Astrocyte (in vitro differentiated cells and primary cell): ENCODE measurements at regions not wholly inside any gene's neighbourhood (a gene's known extent, or its start where the extent isn't known, plus 50 kb on each side); places are given as distances from the start of the nearest gene placed in this dataset.

Source experiments
- DNase-seq: peaks from one replicate; pipeline ENCODE4 v3.0.0-alpha.2; 2010; ENCODE audit warnings: low read depth
- FAIRE-seq: peaks from 2 replicates; lab custom pipeline; 2011; peaks lifted over from hg19 to GRCh38; lab: Jason Lieb, UNC
- H2AFZ ChIP-seq: 2 replicates; pipeline ENCODE4 v1.6.0; 2012; ENCODE audit warnings: low read depth, low read length, inconsistent platforms
- H3K27ac ChIP-seq: 2 replicates; pipeline ENCODE4 v1.5.1; 2011; ENCODE audit warnings: low read depth, low read length, inconsistent platforms
- H3K27me3 ChIP-seq: 2 replicates; pipeline ENCODE4 v1.6.0; 2011; ENCODE audit warnings: low read length, inconsistent platforms; ENCODE audit not compliant: insufficient read depth
- H3K36me3 ChIP-seq: 2 replicates; pipeline ENCODE4 v1.5.1; 2011; ENCODE audit warnings: low read length, inconsistent platforms; ENCODE audit not compliant: insufficient read depth
- H3K4me1 ChIP-seq: 2 replicates; pipeline ENCODE4 v1.5.1; 2011; ENCODE audit warnings: low read length, inconsistent platforms; ENCODE audit not compliant: insufficient read depth
- H3K4me2 ChIP-seq: 2 replicates; pipeline ENCODE4 v1.6.0; 2012; ENCODE audit warnings: low read length, inconsistent platforms
- H3K4me3 ChIP-seq: 2 replicates; pipeline ENCODE4 v1.5.1; 2011; ENCODE audit warnings: low read depth, mild to moderate bottlenecking, low read length, inconsistent platforms; ENCODE audit not compliant: insufficient read depth
- H3K79me2 ChIP-seq: 2 replicates; pipeline ENCODE4 v1.6.0; 2012; ENCODE audit warnings: mild to moderate bottlenecking, low read length, inconsistent platforms; ENCODE audit not compliant: insufficient read depth
- H3K9ac ChIP-seq: 2 replicates; pipeline ENCODE4 v1.6.0; 2012; ENCODE audit warnings: mild to moderate bottlenecking, low read length, inconsistent platforms
- H3K9me3 ChIP-seq: 2 replicates; pipeline ENCODE4 v1.5.1; 2012; ENCODE audit warnings: low read depth, mild to moderate bottlenecking, low read length, inconsistent platforms; ENCODE audit not compliant: insufficient read depth
- H4K20me1 ChIP-seq: 2 replicates; pipeline ENCODE4 v1.6.0; 2012; ENCODE audit warnings: low read length, inconsistent platforms; ENCODE audit not compliant: insufficient read depth
- H3K27ac Mint-ChIP-seq: one replicate; pipeline ENCODE4 v1.8.0; 2021; ENCODE audit warnings: mild to moderate bottlenecking, mixed read lengths; ENCODE audit not compliant: unreplicated experiment
- H3K27me3 Mint-ChIP-seq: one replicate; pipeline ENCODE4 v1.8.0; 2021; ENCODE audit warnings: low read depth, mixed read lengths; ENCODE audit not compliant: unreplicated experiment
- H3K36me3 Mint-ChIP-seq: one replicate; pipeline ENCODE4 v1.8.0; 2021; ENCODE audit warnings: low read depth, mixed read lengths; ENCODE audit not compliant: unreplicated experiment
- H3K4me1 Mint-ChIP-seq: one replicate; pipeline ENCODE4 v1.8.0; 2021; ENCODE audit warnings: low read depth, mixed read lengths; ENCODE audit not compliant: unreplicated experiment
- H3K4me3 Mint-ChIP-seq: one replicate; pipeline ENCODE4 v1.8.0; 2021; ENCODE audit warnings: mild to moderate bottlenecking, moderate library complexity, mixed read lengths; ENCODE audit not compliant: unreplicated experiment
- H3K9me3 Mint-ChIP-seq: one replicate; pipeline ENCODE4 v1.8.0; 2021; ENCODE audit warnings: mild to moderate bottlenecking, mixed read lengths; ENCODE audit not compliant: unreplicated experiment
- EZH2 ChIP-seq: IDR thresholded peaks from 2 replicates; pipeline ENCODE4 v1.6.1; 2012; ENCODE audit warnings: mild to moderate bottlenecking, low read length, inconsistent platforms; ENCODE audit not compliant: insufficient read depth
- TF ChIP-seq, protein P1 (sequence below): IDR thresholded peaks from 2 replicates; pipeline ENCODE4 v1.5.1; 2011; ENCODE audit warnings: low read depth, mild to moderate bottlenecking, inconsistent platforms, low read length, moderate library complexity; ENCODE audit not compliant: insufficient read depth

DNA sequence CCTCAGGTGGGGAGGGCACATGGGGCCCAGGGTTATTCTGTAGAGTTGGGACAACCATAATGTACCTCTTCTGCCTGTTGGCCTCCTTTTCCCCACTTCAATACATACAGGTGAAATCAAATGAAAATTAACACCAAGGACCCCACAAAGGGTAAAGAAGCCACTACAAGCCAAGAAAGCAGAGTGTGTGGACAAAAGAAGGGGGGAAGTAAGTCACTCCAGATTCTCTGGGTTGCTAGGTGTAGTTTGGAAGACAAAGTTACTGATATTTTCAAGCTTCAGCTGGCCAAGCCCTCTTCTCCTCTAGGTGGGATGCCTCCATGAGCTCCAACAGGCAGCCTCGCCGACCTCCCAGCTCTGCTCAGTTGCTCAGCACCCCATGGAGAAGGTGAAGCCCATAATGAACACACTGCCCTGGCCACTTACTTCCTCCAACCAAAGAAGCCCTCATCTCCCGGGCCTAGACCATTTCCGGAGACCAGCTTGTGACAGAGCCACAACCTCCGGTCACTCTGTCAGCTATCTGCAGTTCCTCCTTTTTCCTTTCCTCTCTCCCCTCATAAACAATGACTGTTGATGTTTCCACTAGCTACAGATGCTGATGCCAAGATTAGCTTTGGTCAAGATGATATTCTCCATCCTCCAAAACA lies 66.8 kb upstream of the MED4 start:
- Histone ChIP-seq H3K79me2 (no peaks in the 10 kb centered on the region), H3K4me2 (no peak overlapping the region)
- no peaks in the 10 kb centered on the region for H3K36me3 Mint-ChIP-seq

DNA sequence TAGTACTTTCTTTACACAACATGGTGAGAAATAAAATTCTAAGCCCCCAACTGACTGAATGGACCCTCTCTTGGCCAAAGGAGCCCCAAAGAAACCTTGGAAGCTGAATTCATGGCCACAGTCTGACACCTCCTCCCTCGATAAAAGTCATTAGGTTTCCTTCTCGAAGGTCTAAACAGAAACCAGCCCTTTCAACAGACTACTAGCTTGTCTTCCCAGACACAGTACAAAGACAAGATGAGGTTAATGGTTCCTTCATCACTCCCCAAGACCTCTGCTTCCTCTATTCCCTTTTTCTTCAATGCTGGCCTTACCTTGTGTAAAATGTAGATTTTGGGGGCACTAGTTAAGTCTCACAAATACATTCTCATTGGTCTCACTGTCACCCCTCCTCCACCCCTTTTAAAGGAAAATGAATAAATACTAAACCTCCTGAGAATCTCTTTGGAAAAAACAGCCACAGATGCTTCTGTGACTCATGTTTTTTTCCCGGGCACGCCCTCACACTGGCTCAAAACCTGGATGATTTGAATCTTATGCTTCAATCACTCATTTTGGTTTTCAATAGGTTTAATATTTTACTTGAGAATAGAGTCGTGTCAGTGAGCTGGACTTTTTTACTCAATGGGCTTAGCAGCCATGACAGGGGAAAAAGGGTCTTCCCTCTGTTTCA lies 65.8 kb upstream of the MED4 start:
- peaks cover 27% of the 10 kb centered on the region for H3K4me1 ChIP-seq
- H3K9ac ChIP-seq = no peak overlapping the region
- TF ChIP-seq EZH2 = no peak
- TF ChIP-seq, protein P1, sequence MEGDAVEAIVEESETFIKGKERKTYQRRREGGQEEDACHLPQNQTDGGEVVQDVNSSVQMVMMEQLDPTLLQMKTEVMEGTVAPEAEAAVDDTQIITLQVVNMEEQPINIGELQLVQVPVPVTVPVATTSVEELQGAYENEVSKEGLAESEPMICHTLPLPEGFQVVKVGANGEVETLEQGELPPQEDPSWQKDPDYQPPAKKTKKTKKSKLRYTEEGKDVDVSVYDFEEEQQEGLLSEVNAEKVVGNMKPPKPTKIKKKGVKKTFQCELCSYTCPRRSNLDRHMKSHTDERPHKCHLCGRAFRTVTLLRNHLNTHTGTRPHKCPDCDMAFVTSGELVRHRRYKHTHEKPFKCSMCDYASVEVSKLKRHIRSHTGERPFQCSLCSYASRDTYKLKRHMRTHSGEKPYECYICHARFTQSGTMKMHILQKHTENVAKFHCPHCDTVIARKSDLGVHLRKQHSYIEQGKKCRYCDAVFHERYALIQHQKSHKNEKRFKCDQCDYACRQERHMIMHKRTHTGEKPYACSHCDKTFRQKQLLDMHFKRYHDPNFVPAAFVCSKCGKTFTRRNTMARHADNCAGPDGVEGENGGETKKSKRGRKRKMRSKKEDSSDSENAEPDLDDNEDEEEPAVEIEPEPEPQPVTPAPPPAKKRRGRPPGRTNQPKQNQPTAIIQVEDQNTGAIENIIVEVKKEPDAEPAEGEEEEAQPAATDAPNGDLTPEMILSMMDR = no peak
- H3K4me3 ChIP-seq = no peak overlapping the region
- H3K27ac ChIP-seq = no peak overlapping the region
- no peaks in the 10 kb centered on the region for H3K36me3 ChIP-seq
- H4K20me1 ChIP-seq = no peaks in the 10 kb centered on the region
- Mint-ChIP-seq H3K27me3 (no peaks in the 10 kb centered on the region), H3K9me3 (no peaks in the 10 kb centered on the region), H3K27ac (peak overlapping the region; percentile 55), H3K36me3 (no peaks in the 10 kb centered on the region), H3K4me1 (peaks cover 25% of the 10 kb centered on the region), H3K4me3 (no peak overlapping the region)
- DNase-seq = peak; percentile 42
- H2AFZ ChIP-seq = peak overlapping the region; percentile 36
- FAIRE-seq = no peak
- no peaks in the 10 kb centered on the region for H3K27me3 ChIP-seq
- no peaks in the 10 kb centered on the region for H3K9me3 ChIP-seq
- H3K79me2 ChIP-seq = no peaks in the 10 kb centered on the region
- H3K4me2 ChIP-seq = peak overlapping the region; percentile 47

More for the DNA sequence above, 66.8 kb upstream of the MED4 start:
- H3K27ac ChIP-seq = no peak overlapping the region
- H3K4me1 ChIP-seq = peaks cover 19% of the 10 kb centered on the region
- TF ChIP-seq, protein P1 = no peak
- TF ChIP-seq EZH2 = no peak
- Mint-ChIP-seq H3K27ac (no peak overlapping the region), H3K9me3 (no peaks in the 10 kb centered on the region), H3K4me1 (peaks cover 25% of the 10 kb centered on the region), H3K4me3 (no peak overlapping the region), H3K27me3 (no peaks in the 10 kb centered on the region)
- no peak overlapping the region for H3K9ac ChIP-seq
- peak overlapping the region; percentile 1 for H2AFZ ChIP-seq
- no peaks in the 10 kb centered on the region for H3K9me3 ChIP-seq
- no peak overlapping the region for H3K4me3 ChIP-seq
- DNase-seq (no peak), FAIRE-seq (no peak)
- H4K20me1 ChIP-seq = no peaks in the 10 kb centered on the region
- H3K36me3 ChIP-seq = no peaks in the 10 kb centered on the region
- no peaks in the 10 kb centered on the region for H3K27me3 ChIP-seq

DNA sequence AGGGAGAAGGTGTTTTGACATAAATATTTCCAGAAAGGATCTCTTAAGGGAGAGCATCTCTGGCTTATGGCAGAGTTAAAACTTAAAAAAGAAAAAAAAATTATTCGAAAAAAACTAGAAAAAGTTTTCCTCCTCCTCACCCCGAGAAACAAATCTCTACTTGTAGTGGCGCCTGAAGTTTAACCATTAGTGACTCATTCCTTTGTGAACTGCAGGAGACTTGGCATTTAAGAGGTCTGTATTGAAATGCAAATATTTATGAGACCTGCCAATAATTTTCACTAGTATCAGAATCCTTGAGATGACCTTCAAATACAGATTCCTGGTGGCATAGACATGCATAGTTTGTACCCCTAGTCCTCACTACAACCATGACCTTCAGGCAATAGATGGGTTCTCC lies 64.9 kb upstream of the MED4 start:
- Mint-ChIP-seq H3K9me3 (no peaks in the 10 kb centered on the region), H3K27ac (no peak overlapping the region), H3K36me3 (no peaks in the 10 kb centered on the region), H3K4me3 (no peak overlapping the region), H3K27me3 (no peaks in the 10 kb centered on the region), H3K4me1 (peaks cover 28% of the 10 kb centered on the region)
- Histone ChIP-seq H3K27me3 (no peaks in the 10 kb centered on the region), H3K4me1 (peaks cover 30% of the 10 kb centered on the region), H3K79me2 (no peaks in the 10 kb centered on the region), H2AFZ (no peak overlapping the region), H4K20me1 (no peaks in the 10 kb centered on the region), H3K9ac (no peak overlapping the region), H3K4me2 (peak overlapping the region; percentile 34), H3K4me3 (no peak overlapping the region), H3K27ac (no peak overlapping the region), H3K36me3 (no peaks in the 10 kb centered on the region), H3K9me3 (no peaks in the 10 kb centered on the region)
- TF ChIP-seq EZH2 = no peak
- TF ChIP-seq, protein P1 = no peak
- FAIRE-seq (no peak), DNase-seq (peak; percentile 26)
